Adrenal gland (tissue), 9 donors: ENCODE measurements at regions not wholly inside any gene's neighbourhood (a gene's known extent, or its start where the extent isn't known, plus 50 kb on each side); places are given as distances from the start of the nearest gene placed in this dataset.

Source experiments
- DNase-seq, 7 donors: peaks; one replicate each; pipeline ENCODE4 v3.0.0-alpha.2; 2019 to 2020
- H3K27ac ChIP-seq, 5 donors: fragments of 200-600 bp; sonication (generic) in 4 of 5; 1 replicate in 3 of 5; 2 replicates in 2 of 5; pipeline versions ENCODE4 v1.5.1 to v1.8.0; 2016 to 2020; ENCODE audit warnings: mild to moderate bottlenecking in 1 of 5
- H3K27me3 ChIP-seq: fragments of 200-600 bp; 2 replicates; pipeline ENCODE4 v1.8.0; 2021
- H3K36me3 ChIP-seq, 2 donors: fragments of 200-600 bp; replicated peaks in 1 of 2; 1 replicate in 1 of 2; 2 replicates in 1 of 2; pipeline versions ENCODE4 v1.5.1 to v1.8.0; 2018 to 2022
- H3K4me1 ChIP-seq, 2 donors: fragments of 200-600 bp; replicated peaks in 1 of 2; 1 replicate in 1 of 2; 2 replicates in 1 of 2; pipeline versions ENCODE4 v1.5.1 to v1.8.0; 2018 to 2021
- H3K4me3 ChIP-seq, 4 donors: fragments of 200-600 bp; sonication (generic) in 3 of 4; one replicate each; pipeline ENCODE4 v1.5.1; 2016 to 2018
- H3K9me3 ChIP-seq, 3 donors: fragments of 200-600 bp; sonication (generic) in 1 of 3; replicated peaks in 1 of 3; 1 replicate in 2 of 3; 2 replicates in 1 of 3; pipeline versions ENCODE4 v1.5.1 to v1.8.0; 2016 to 2021
- POLR2A ChIP-seq, 2 donors: fragments of 450-650 bp; IDR thresholded peaks; one replicate each; pipeline ENCODE4 v1.6.1; 2017; ENCODE audit warnings: antibody characterized with exemption in 2 of 2, mild to moderate bottlenecking in 2 of 2, moderate library complexity in 1 of 2
- WGBS, 4 donors: extraction: QIAGEN DNeasy Blood & Tissue Kit in 2 of 4; methylation state at CpG; one replicate each; pipeline versions ENCODE4 v1.1.5 to v1.1.7; 2013 to 2017; 5-methylcytosine and 5-hydroxymethylcytosine counted together
- intact Hi-C, 2 donors: fragments of 100-400 bp; cut with DNase I; formaldehyde crosslinking; loops; one replicate each; pipeline versions ENCODE4 v1.14.1 to v1.15.0; 2022 to 2023
- TF ChIP-seq, protein P1 (sequence below), 6 experiments: fragments of 450-650 bp in 4 of 6; fragments of 200-600 bp in 2 of 6; sonication (generic) in 1 of 6; IDR thresholded peaks; 1 replicate in 5 of 6; 2 replicates in 1 of 6; pipeline versions ENCODE4 v1.5.1 to v1.8.0; 2016 to 2021; ENCODE audit warnings: antibody characterized with exemption in 6 of 6, mild to moderate bottlenecking in 2 of 6, moderate library complexity in 1 of 6
- donor health status: healthy with polysubstance abuse.
- donor health status: Bipolar disorder and iron deficiency.
- donor health status: DM: yes; HTN: yes; CAD: no.
- donor health status: DM: no; HTN: no; CAD: no.
- donor health status: DM: no; HTN: no; CAD: no.

GRCh38 chr5:74311961-74312360 is 328.6 kb downstream of the ENC1 start:
- DNase-seq: no peak
- no peaks in the 10 kb centered on the region for H3K27me3 ChIP-seq
- H3K27ac ChIP-seq: no peak overlapping the region
- H3K36me3 ChIP-seq: no peaks in the 10 kb centered on the region
- intact Hi-C loops: no loop called here
- H3K4me1 ChIP-seq: peaks cover 0 to 9% of the 10 kb centered on the region in 2 donors
- H3K4me3 ChIP-seq: no peak overlapping the region
- TF ChIP-seq, protein P1, sequence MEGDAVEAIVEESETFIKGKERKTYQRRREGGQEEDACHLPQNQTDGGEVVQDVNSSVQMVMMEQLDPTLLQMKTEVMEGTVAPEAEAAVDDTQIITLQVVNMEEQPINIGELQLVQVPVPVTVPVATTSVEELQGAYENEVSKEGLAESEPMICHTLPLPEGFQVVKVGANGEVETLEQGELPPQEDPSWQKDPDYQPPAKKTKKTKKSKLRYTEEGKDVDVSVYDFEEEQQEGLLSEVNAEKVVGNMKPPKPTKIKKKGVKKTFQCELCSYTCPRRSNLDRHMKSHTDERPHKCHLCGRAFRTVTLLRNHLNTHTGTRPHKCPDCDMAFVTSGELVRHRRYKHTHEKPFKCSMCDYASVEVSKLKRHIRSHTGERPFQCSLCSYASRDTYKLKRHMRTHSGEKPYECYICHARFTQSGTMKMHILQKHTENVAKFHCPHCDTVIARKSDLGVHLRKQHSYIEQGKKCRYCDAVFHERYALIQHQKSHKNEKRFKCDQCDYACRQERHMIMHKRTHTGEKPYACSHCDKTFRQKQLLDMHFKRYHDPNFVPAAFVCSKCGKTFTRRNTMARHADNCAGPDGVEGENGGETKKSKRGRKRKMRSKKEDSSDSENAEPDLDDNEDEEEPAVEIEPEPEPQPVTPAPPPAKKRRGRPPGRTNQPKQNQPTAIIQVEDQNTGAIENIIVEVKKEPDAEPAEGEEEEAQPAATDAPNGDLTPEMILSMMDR (IDR thresholded peaks at IDR 0.05): no peak
- TF ChIP-seq POLR2A (IDR thresholded peaks at IDR 0.05): no peak
- H3K9me3 ChIP-seq: no peaks in the 10 kb centered on the region
- 29 to 82% (median 65%) methylated on average over 1 of the region's 1 CpG for WGBS, 4 donors

DNA sequence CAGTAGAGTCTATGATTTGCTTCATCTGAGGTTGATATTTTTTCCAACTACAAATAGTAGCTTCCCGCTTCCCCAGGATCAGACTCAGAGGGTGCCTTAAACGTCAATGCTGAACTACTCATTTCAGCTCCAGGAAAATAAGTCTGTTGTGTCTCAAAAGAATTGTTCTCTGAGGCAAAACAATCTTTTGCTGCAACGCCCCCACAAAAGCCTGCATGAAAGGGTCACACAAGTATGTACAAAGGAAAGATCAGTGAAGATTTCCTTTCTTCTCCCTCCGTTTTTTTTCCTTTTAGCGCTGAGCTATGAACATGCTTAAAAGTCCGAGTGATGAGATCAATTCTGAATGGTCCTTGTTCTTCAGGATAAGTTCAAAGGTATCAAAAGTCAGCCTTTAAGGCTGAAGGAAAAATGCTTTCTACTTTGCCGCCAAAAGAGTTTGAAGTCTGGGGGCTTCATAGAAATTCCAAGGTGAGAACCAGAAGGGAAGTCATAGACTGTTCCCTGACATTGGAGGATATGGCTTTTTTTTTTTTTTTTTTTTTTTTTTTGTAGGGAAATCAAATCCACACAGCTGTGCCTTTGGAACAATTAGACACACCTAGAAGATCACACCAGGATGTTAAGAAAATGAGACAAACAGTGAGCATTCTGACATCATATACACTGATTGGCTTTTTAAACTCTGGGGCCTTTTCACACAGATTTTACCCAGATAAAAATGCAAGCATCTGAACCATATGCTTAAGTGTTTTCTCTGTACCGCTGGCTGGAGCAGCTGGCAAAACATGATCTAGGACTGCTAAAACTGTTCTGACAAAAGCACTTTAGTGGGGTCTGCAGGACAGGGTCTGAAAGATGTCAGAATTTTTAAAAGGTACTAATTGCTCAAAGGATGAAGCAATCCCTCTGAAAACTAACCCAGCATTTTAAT is 329.3 kb downstream of the ENC1 start:
- no peaks in the 10 kb centered on the region for H3K27me3 ChIP-seq
- H3K4me1 ChIP-seq: peaks cover 0 to 6% of the 10 kb centered on the region in 2 donors
- WGBS, 4 donors: 77 to 84% (median 81%) methylated on average over 8 of the region's 8 CpGs
- H3K9me3 ChIP-seq: no peaks in the 10 kb centered on the region
- intact Hi-C loops: no loop called here
- no peak for DNase-seq
- no peak for TF ChIP-seq POLR2A (IDR thresholded peaks at IDR 0.05)
- TF ChIP-seq, protein P1 (IDR thresholded peaks at IDR 0.05): no peak
- no peak overlapping the region for H3K27ac ChIP-seq
- no peaks in the 10 kb centered on the region for H3K36me3 ChIP-seq
- no peak overlapping the region for H3K4me3 ChIP-seq

GRCh38 chr5:74310386-74310785 is 330.1 kb downstream of the ENC1 start:
- DNase-seq: no peak
- no peaks in the 10 kb centered on the region for H3K36me3 ChIP-seq
- no peaks in the 10 kb centered on the region for H3K4me1 ChIP-seq
- intact Hi-C loops: no loop called here
- TF ChIP-seq POLR2A (IDR thresholded peaks at IDR 0.05): no peak
- TF ChIP-seq, protein P1 (IDR thresholded peaks at IDR 0.05): no peak
- H3K27me3 ChIP-seq: no peaks in the 10 kb centered on the region
- H3K4me3 ChIP-seq: no peak overlapping the region
- WGBS, 4 donors: 87 to 95% (median 91%) methylated on average over 3 of the region's 3 CpGs
- H3K27ac ChIP-seq: no peak overlapping the region
- no peaks in the 10 kb centered on the region for H3K9me3 ChIP-seq

- Histone ChIP-seq H3K27ac (no peak overlapping the region), H3K36me3 (no peaks in the 10 kb centered on the region), H3K4me3 (no peak overlapping the region), H3K4me1 (no peaks in the 10 kb centered on the region), H3K9me3 (no peaks in the 10 kb centered on the region), H3K27me3 (no peaks in the 10 kb centered on the region)
- DNase-seq: no peak
- TF ChIP-seq, protein P1 (IDR thresholded peaks at IDR 0.05): no peak
- no peak for TF ChIP-seq POLR2A (IDR thresholded peaks at IDR 0.05)
- intact Hi-C loops: no loop called here
Measured at GRCh38 chr5:74309050-74309449, 331.5 kb downstream of the ENC1 start.
